NCI-H146 treated with DMSO at 0.1 percent for 48 hours (cell line): ENCODE measurements at regions not wholly inside any gene's neighbourhood (a gene's known extent, or its start where the extent isn't known, plus 50 kb on each side); places are given as distances from the start of the nearest gene placed in this dataset.

Source experiments
- DNase-seq: peaks from one replicate; lab custom pipeline; 2025; ENCODE audit not compliant: unreplicated experiment; lab: John Stamatoyannopoulos, UW

DNA sequence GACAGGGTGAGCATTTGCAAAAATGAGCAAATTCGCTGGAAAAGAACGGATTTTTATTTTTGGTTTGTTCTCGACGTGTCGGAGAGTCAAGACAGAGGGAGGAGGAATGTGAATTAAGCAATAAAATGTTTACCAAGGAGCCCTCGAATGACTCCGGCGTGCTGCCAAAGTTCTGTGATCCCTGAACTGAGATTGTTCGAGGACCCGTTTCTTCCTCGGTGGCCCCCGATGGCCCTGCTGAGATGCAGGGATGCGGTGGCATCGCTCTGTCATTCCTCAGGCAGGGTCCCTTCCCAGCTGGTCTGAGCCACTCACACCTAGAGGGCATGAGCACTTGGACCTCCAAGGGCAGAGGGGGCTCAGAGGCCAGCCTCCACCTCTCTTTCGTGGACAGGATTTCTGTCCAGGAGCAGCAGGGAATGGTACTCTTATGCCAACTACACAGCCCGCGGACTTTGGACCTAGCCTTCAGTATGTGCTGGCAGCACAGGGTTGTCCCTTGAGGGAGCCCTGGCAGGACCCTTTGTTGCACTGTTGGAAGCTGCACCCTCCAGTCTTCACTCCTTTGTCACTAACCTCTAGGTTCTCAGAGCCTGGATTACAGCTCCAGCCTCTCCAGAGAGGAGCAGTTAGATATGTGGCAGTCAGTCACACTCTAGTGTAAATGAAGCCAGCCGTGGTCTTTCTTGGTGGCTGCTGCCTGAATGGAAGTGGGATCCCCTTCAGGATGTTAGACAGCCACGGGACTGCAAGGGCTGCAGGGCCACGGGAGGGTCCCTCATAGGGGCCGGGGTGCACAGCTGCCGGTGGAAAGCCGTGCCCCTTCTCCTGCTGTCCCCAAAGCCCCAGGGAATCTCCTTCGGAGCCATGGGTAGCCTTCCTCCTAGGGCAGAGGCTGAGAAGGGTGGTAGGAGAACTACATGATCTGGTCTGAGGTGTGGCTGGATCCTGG, 109.4 kb upstream of the ANO1 start:
- no peak for DNase-seq

DNA sequence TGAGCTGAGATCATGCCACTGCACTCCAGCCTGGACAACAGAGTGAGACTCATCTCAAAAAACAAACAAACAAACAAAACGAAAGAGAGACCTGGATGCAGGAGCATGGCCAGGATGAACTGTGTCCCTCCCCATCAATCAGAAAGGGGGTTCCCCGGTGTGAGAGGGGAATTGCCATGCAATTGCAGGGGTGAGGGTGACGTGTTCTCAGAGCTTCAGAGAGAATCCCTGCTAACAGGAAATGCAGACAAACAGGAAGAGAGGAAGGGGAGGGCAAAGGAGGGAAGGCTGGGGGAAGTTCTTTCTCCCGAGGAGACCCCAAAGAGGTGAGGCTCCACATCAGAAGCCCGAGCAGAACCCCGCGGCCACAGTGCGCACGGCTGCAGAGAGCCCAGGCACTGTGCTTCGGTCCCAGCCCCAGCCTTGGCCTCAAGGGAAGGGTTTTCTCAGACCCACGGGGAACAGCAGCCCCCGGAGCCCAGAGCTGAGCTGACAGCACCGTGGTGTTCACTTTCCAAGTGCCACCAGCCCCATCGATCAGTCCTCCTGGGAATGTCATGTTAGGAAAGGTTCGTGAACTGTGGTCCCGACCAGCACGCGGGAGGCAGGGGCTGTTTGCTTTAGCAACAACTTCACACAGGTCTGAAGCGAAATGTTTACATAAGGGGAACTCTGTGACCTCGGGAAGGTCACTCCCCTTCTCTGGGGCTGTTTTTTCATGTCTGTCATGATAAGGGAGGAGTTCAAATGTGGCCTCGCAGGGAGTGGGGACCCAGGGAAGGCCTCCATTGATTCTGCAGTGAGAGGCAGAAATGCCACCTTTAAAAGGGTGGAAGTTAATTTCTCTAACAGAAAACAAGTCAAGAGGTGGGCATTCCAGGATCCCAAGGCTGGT, 108.0 kb upstream of the ANO1 start:
- no peak for DNase-seq

DNA sequence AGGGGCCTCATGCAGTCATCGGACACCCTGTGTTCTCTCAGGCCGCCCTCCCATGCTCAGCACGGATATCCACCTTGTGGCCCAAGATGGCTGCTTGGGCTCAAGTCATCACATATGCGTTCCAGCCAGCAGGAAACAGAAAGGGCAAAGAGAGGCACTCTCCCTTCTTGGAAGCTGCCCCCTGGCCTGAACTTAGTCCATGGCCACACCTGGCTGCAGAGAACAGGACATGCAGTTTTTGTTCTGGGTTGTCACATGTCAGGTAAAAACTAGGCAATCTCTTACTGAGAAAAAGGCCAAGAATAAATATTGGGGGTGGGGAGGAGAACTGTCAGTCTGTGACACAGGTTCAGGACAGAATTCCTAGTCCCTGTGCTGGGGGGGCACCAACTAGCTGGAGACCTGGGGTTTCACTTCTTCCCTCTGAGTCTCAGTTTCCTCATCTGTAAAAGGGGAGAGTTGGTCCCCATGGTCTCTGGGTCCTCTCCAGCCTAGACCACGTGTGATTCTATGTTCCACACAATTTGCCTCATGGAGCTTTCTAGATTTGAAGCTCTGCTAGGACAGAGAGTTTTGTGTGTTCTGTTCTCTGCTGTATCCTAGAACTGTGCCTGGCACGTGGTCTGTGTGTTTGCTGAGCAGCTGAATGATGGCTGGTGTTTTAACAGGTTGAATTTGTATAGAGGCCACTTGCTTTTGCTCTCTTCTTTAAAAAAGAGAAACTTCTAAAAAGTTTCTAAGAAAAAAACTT, 107.2 kb upstream of the ANO1 start:
- no peak for DNase-seq

DNA sequence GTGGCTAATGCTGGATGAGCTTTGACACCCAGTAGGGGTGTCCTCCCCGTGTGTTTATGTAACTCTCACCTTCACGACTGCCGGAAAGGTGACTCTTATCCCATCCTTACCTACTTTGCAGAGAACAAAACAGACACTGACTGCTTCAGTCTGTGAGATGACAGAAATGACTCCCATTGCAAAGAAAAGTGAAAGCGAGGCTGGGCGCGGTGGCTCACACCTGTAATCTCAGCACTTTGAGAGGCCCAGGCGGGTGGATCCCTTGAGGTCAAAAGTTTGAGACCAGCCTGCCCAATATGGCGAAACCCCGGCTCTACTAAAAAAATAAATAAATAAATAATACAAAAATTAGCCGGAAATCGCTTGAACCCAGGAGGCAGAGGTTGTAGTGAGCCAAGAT, 106.4 kb upstream of the ANO1 start:
- no peak for DNase-seq

DNA sequence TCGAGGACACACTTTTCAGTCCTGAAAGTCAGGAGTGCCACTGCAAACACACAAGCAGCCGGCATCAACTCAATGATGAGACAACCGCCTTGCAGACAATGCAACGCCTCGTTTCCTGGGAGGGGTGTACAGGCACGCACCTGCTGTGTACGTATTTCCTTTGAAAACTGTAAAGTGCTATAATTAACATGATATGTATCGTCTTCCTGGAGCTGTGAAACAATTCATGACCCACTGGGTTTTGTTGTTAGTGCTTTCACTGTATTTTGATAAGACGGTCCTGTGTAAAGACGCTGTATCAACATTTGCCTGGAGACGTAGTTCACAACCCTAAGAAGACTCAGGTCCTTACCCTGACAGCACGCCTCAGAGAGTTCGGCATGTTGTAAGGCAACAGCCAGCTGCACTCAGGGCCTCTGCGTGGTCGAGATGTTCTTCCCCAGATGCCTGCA, 105.7 kb upstream of the ANO1 start:
- DNase-seq = peak; percentile 1

DNA sequence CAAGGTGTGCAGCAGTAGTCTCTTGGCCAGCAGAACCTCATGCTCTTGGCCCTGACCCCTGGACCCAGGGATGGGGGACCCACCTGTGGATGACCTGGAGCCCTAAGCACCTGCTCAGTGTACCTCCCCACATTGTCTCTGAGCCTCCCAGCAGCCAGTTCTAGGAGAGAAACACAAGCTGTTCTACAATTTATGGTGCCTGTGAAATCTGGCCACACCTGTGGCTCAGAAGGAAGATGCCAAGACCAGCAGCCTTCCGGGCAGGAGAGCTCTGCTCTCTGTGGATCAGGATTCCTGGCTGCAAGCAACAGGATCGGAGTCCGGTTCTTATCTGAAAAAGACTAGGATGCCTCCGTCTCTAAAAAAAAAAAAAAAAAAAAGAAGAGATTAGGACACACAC, 103.6 kb upstream of the ANO1 start:
- DNase-seq = no peak

DNA sequence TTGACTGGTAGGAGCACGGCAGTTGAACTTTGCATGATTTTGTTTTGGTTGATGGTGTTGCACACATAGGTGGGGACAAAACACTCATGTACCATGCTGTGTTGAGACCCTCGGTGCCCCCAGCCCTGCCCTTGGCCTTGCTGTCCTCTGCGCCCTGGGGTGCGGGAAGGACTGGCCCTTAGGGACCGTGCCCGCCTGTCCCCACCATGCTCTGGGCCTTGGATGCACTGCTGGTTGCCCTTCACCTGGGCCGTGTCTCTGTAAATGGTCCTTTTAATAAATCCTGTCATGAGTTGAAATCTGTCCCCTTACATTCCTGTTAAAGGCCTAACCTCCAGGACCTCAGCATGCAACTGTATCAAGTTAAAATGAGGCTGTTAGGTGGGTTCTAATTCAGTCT, 102.3 kb upstream of the ANO1 start:
- no peak for DNase-seq

DNA sequence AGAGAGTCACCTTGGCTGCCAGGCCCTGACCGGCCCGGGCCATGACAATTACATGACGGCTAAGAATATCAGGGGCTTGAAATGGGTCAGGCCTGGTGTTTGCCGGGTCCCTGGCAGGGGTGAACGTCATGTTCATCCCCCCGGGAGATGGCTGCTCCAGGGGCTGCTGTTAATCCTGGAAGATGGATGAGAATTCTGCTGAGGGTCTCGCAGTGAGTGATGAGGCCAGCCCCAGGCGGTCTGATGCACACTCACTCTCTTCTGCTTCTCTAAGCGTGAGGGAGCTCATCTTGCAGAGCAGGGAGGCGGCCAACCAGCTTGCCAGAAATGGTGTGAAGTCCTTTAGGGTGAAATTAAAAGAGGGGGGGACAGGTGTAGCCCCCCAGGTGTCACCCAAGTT, 101.3 kb upstream of the ANO1 start:
- no peak for DNase-seq

DNA sequence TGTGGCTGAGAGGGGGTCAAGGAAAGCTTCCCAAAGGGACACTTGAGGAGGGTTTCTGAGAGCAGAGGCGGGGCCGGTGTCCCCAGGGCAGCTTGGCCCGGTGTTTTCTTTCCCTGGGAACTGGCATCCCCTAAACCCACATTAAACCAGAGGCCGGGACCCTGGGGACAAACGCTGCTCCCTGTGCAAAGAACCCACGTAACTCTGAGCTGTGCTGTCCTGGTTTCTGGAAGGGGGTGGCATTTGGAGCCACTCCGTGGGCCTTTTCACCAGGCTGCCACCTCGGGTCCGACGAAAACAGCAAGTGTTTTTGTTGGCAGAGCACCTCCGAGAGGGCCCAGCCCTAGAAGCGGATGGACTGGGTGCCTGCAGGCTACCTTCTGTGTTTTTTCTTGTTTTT, 100.2 kb upstream of the ANO1 start:
- no peak for DNase-seq

DNA sequence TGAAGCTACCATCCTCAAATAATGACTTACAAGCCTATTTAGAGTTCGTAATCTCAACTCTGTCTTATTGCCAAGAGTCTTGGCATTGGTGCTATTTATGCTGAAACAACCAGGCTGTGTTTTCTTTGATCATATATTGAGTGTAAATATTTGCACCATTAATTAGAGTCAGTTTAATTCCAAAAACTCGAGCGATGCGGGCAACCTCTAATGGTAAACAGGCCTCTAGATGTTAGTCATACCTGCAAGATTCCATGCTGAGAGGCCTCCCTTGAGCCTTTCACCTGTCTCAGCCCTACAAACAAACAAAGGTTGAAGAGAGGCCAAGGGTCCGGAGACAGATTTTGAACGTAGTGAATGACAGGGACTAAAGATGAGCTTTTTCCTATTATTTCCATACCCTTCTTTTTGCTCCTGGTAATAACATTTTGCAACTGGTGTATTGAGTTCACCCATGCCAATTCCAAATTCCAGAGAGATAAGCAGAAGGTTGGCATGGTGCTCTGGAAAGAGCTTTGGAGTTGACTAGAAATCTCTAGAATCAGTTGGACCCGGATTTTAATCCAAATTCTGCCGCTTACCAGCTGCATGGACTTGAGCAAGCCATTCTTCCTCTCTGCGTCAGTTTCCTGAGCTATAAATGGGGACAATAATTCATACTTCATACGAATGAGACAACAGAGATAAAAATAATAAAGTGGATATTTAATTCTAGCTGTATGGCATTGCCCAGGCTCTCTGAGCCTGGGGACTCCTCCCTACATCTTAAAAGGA, 99.1 kb upstream of the ANO1 start:
- DNase-seq = no peak

DNA sequence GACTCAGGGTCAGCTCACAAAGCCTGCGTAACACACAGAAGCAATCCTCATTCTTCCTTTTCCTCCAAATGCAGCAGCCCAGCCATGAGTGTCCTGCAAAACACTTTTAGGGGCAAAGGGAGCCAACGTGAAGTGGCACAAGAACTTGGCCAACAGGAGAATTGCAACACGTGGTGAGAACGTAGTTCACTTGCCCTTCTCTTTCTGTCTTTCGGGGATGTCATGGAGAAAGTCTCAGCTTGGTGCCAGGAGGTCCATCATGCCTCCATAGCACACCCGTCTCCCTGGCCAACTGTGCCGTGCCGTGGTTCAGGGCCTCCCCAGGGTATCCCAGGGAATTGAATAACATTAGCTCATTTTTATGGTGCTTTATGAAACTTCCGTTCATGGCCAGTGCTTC, 98.5 kb upstream of the ANO1 start:
- DNase-seq = no peak

DNA sequence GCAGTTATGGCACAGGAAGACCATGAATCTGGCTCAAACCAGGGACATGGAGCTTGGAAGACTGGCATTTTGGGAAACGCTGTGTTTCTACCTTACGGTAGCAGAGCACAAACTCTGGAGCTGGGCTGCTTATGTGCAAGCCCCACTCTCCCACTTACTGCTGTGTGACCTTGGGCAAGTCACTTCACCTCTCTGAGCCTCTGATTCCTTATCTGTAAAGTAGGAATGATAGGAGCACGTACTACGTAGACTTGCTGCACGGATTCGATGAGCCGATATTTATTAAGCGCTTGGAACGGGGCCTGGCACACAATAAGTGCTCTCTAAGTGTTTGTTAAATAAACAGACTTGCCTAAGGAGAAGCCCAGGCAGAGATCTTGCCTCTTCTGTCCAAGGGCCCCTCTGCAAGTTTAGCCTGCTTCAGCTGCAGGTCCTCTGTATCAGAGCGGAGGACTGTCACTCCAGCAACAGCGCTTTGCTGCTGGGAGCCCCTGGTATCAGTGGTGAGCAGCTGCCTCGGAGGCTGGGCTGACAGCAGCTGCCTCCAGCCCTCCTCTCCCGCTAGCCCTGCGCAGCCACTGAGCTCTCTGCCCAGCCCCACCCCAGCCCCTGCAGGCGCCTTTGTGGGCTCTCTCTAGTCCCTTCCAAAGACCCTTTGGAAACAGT, 96.9 kb upstream of the ANO1 start:
- DNase-seq = no peak

DNA sequence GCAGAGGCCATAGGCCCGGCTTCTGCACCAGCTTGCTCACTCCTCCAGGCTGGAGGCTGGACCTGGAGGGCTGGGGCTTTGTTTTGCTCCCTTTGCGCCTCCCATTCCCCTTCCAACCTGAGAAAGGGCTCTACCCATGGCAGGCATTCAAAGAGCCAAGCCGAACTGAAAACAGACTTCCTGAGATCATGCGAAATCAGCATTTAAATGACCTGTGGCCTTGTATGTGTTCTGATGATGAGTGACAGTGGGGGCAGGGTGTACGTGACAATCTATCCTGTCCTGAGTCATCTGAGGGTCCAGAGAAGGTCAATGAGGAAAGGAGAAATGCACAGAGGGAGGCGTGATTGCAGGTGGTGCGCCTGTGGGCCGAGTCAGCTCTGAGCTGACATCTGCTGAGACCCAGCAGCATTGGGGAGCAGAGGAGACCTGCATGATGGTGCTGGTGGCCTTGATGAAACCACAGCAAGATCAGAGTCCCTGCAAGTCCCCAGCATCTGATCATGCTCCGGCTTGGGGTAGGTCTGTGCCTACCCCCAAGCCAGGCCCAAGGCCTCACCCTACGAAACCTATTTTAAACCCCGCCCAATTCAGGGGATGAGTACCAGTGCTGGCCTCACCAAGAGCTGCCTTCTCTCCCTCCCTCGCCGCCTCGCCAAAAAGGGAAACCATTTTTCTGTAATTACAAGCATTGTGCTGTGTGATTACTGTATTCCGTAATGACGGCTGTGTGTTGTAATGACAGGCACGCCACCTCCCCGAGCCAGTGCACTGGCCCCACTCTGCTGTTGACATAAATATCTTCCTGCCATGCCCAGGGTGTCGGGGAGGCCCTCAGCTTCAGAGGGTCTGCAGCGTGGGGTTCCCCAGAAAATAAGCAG, 95.2 kb upstream of the ANO1 start:
- no peak for DNase-seq

DNA sequence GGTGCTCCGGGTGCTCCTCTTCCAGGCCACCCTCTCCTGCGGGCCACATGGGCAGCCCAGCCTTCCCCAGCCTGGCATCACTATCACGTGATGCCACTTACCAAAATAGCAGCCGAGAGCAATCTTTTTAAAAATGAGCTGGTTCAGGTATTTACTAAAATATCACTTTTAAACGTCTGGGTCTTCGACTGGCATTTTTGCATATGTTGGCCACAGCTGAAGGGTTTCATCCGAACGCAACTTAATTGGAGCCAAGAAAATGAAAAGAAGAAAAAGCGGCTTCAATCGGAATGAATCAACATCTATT, 94.6 kb upstream of the ANO1 start:
- DNase-seq = no peak

DNA sequence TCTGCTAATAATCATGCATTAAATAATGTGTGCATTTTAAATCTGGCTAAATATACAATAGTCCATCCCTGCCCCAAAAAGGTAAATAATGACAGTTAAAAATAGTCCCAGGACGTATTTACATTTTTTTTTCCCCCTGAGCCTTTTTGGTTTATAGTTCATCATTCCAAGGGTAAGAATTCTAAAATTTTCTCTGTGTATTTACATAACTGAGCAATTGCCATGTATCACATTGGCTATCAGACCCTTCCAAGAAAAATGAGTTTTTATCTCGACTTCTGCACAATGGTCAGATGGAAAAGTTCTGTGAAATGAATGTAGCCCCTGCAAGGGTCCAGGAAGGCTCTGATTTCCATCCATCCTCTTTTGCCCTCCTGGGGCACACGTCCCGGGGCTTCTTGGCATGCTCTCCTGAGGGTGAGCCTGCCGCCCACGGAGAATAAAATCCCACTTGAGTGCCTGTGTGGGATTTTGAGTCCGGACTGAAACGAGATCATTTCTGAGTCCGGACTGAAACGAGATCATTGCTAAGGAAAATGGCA, 94.1 kb upstream of the ANO1 start:
- DNase-seq = no peak

DNA sequence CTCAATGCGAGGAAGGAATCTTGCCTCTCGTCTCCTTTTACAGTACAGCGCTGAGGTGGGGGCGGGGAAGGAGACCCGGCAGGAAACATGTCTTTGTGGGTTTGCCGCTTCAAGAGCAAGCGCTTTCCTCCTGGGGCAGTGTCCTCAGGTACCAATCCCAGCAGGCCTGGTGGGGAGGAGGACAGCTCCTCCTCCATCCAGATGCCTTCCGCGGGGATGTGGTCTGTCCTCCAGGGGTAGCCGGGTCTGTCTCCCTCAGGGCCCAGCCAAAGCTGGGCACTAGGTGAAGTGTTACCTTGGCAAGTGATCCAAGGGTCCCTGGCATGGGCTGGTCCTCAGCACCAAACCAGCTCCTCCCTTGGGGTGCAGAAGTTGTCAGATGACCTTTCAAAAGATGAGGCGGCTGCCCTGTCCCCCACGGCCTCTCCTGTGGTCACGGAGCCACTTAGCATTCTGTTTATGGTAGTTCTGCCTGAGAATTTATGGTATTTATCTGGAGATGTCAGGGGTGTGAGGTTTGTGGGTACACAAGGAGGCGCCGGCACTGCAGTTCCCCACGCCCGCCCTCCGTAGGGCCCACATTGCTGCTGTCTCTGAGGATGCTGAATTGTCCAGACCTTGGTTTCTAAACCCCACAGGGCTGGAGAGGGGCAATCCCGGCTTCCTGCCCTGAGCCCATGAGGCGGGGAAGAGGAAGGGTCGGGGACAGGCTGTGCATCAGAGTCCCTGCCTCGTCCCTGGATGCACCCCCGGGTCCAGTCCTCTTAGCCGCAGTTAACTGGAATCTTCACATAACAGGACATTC, 93.5 kb upstream of the ANO1 start:
- DNase-seq = no peak

DNA sequence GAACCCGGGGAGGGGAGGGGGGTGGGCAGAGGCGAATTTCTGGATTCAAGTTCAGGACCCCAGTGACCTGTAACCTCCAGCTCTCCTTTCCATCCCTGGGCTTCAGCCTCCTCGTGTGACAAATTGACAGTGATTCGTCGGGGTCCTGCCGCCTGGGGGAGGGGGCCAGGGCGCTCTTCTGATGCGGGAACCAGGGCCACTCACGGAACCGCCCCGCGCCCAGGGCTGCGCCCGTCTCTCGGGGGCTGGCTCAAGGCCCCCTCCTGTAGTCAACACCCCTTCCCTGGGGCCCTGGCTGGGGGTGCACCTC, 92.8 kb upstream of the ANO1 start:
- no peak for DNase-seq
